ENCODE measurements at regions not wholly inside any gene's neighbourhood (a gene's known extent, or its start where the extent isn't known, plus 50 kb on each side); places are given as distances from the start of the nearest gene placed in this dataset.
"Not testable (repeated sequence)": the region's sequence is repeated elsewhere in the genome, so short reads cannot be mapped to it uniquely, and the experiment has no call there.

- DNase-seq = no peak
Measured at GRCh38 chr17:31798205-31798724, 60.8 kb downstream of the COPRS start.

- DNase-seq = not testable (repeated sequence)
Measured at GRCh38 chr17:31795941-31796340, 63.1 kb downstream of the COPRS start.

- DNase-seq = no peak
Measured at GRCh38 chr17:31794111-31794510, 64.9 kb downstream of the COPRS start.

GRCh38 chr17:31793634-31794033 lies 65.4 kb downstream of the COPRS start:
- not testable (repeated sequence) for DNase-seq

GRCh38 chr17:31792007-31792585 lies 66.9 kb downstream of the COPRS start:
- no peak for DNase-seq

- DNase-seq = no peak
Measured at GRCh38 chr17:31789707-31790505, 69.1 kb downstream of the COPRS start.

- DNase-seq = no peak
Measured at GRCh38 chr17:31788956-31789355, 70.1 kb downstream of the COPRS start.

GRCh38 chr17:31788571-31788946 lies 70.5 kb downstream of the COPRS start:
- DNase-seq = no peak

- no peak for DNase-seq
Measured at GRCh38 chr17:31787857-31788570, 71.0 kb downstream of the COPRS start.

- no peak for DNase-seq
Measured at GRCh38 chr17:31786796-31787481, 72.1 kb downstream of the COPRS start.

- DNase-seq = no peak
Measured at GRCh38 chr17:31780483-31780882, 78.6 kb downstream of the COPRS start.

- DNase-seq = no peak
Measured at GRCh38 chr17:31778523-31778922, 80.5 kb downstream of the COPRS start.

- not testable (repeated sequence) for DNase-seq
Measured at GRCh38 chr17:31771328-31771727, 87.7 kb downstream of the COPRS start.

- not testable (repeated sequence) for DNase-seq
Measured at GRCh38 chr17:31770501-31770900, 88.5 kb downstream of the COPRS start.

GRCh38 chr17:31761836-31762510 lies 97.1 kb downstream of the COPRS start:
- DNase-seq = not testable (repeated sequence)

GRCh38 chr17:31758646-31759045 lies 100.4 kb downstream of the COPRS start:
- DNase-seq = no peak

- DNase-seq = no peak
Measured at GRCh38 chr17:31757097-31757496, 101.9 kb downstream of the COPRS start.

GRCh38 chr17:31754239-31754945 lies 104.7 kb downstream of the COPRS start:
- DNase-seq = no peak

- DNase-seq = no peak
Measured at GRCh38 chr17:31753011-31753410, 106.0 kb downstream of the COPRS start.

GRCh38 chr17:31752584-31752983 lies 106.5 kb downstream of the COPRS start:
- no peak for DNase-seq

- no peak for DNase-seq
Measured at GRCh38 chr17:31750578-31750977, 108.5 kb downstream of the COPRS start.

- DNase-seq = no peak
Measured at GRCh38 chr17:31748881-31749280, 110.2 kb downstream of the COPRS start.

Data from NCI-H1930 (cell line).